Sigmoid colon (tissue), 4 donors: ENCODE measurements at regions not wholly inside any gene's neighbourhood (a gene's known extent, or its start where the extent isn't known, plus 50 kb on each side); places are given as distances from the start of the nearest gene placed in this dataset.

Source experiments
- POLR2A ChIP-seq, 2 donors: fragments of 450-650 bp; IDR thresholded peaks; one replicate each; pipeline ENCODE4 v1.6.1; 2016; ENCODE audit warnings: antibody characterized with exemption in 2 of 2, mild to moderate bottlenecking in 2 of 2, moderate library complexity in 2 of 2
- POLR2AphosphoS5 ChIP-seq, 4 donors: sonication (generic); formaldehyde crosslinking; IDR thresholded peaks; one replicate each; pipeline ENCODE4 v1.6.1; 2017; ENCODE audit warnings: antibody characterized with exemption in 4 of 4
- TF ChIP-seq, protein P1 (sequence below), 4 experiments: fragments of 450-650 bp in 3 of 4; fragments of 200-600 bp in 1 of 4; IDR thresholded peaks; one replicate each; pipeline ENCODE4 v1.5.1; 2016 to 2019; ENCODE audit warnings: antibody characterized with exemption in 4 of 4, mild to moderate bottlenecking in 3 of 4, moderate library complexity in 2 of 4

- TF ChIP-seq POLR2A (IDR thresholded peaks at IDR 0.05) (no peak), POLR2AphosphoS5 (IDR thresholded peaks at IDR 0.05) (no peak)
- TF ChIP-seq, protein P1, sequence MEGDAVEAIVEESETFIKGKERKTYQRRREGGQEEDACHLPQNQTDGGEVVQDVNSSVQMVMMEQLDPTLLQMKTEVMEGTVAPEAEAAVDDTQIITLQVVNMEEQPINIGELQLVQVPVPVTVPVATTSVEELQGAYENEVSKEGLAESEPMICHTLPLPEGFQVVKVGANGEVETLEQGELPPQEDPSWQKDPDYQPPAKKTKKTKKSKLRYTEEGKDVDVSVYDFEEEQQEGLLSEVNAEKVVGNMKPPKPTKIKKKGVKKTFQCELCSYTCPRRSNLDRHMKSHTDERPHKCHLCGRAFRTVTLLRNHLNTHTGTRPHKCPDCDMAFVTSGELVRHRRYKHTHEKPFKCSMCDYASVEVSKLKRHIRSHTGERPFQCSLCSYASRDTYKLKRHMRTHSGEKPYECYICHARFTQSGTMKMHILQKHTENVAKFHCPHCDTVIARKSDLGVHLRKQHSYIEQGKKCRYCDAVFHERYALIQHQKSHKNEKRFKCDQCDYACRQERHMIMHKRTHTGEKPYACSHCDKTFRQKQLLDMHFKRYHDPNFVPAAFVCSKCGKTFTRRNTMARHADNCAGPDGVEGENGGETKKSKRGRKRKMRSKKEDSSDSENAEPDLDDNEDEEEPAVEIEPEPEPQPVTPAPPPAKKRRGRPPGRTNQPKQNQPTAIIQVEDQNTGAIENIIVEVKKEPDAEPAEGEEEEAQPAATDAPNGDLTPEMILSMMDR (IDR thresholded peaks at IDR 0.05): no peak
Observed at GRCh38 chr4:35250761-35251160, 993.6 kb downstream of the ARAP2 start.
